Astrocyte of the spinal cord (primary cell): ENCODE measurements at regions not wholly inside any gene's neighbourhood (a gene's known extent, or its start where the extent isn't known, plus 50 kb on each side); places are given as distances from the start of the nearest gene placed in this dataset.

Experiments
- DNase-seq: peaks from one replicate; pipeline ENCODE4 v3.0.0; 2011; ENCODE audit warnings: low read depth, low spot score
- H3K4me3 ChIP-seq: 2 replicates; pipeline ENCODE4 v1.5.1; 2011; ENCODE audit warnings: low read depth, mild to moderate bottlenecking, low read length, moderate library complexity
- CTCF ChIP-seq: IDR thresholded peaks from 2 replicates; pipeline ENCODE4 v1.5.1; 2012; ENCODE audit warnings: low read depth, mild to moderate bottlenecking, low read length, inconsistent platforms
- in situ Hi-C: cut with HindIII; loops from 2 replicates; pipeline ENCODE4 v1.10.0; 2017; ENCODE audit warnings: low sequenced_read_pairs

- no peak for DNase-seq
- no peak overlapping the region for H3K4me3 ChIP-seq
- in situ Hi-C loops, result no loop called here
- TF ChIP-seq CTCF, result no peak
Observed at GRCh38 chr11:131194726-131195125, 175.7 kb upstream of the NTM start.

- in situ Hi-C loops, result no loop called here
- TF ChIP-seq CTCF, result no peak
- H3K4me3 ChIP-seq, result no peak overlapping the region
- DNase-seq, result peak; percentile 37
Observed at GRCh38 chr11:131195661-131196517, 174.5 kb upstream of the NTM start.

- in situ Hi-C loops, result no loop called here
- no peak for TF ChIP-seq CTCF
- no peak overlapping the region for H3K4me3 ChIP-seq
- no peak for DNase-seq
Observed at GRCh38 chr11:131198161-131199014, 172.0 kb upstream of the NTM start.

DNA sequence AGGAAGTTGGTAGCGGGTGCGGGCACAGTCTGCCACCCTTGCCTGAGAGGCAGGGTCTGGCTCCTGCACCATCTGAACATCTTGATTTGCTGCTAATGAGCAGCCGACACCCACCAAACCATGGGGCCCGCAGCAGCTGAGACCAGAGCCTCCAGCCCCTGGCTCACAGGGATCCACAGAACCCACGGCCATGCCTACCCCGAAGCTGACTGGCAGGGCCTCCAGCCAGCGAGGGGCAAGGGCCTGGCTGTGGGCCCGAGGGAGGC lies 171.5 kb upstream of the NTM start:
- no peak for DNase-seq
- in situ Hi-C loops, result no loop called here
- no peak overlapping the region for H3K4me3 ChIP-seq
- no peak for TF ChIP-seq CTCF

GRCh38 chr11:131201674-131202073 lies 168.7 kb upstream of the NTM start:
- in situ Hi-C loops, result no loop called here
- H3K4me3 ChIP-seq, result no peak overlapping the region
- no peak for DNase-seq
- TF ChIP-seq CTCF, result no peak

DNA sequence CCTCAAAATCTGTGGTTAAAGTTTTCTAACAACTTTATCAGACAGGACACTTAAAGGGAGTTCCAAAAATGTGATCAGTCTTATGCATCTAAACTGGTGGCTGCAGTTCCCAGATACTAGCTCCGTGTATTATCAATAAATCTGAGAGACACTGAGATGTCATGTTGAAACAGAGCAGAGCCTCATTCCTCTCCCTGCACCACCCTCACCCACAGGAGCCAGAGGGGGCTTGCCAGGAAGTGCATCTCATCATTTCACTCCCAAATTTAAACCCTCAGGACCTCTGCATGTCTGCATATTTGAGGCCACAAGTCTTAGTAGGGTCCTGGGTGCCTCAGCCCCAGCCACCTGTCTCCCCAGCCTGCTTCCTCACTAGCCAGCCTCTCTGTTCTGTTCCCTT lies 167.4 kb upstream of the NTM start:
- in situ Hi-C loops, result no loop called here
- no peak for DNase-seq
- TF ChIP-seq CTCF, result no peak
- no peak overlapping the region for H3K4me3 ChIP-seq
